ENCODE measurements at regions not wholly inside any gene's neighbourhood (a gene's known extent, or its start where the extent isn't known, plus 50 kb on each side); places are given as distances from the start of the nearest gene placed in this dataset.
A peak's percentile ranks its signal among the peaks of the same experiment; 100 is the strongest.
"Not testable (repeated sequence)": the region's sequence is repeated elsewhere in the genome, so short reads cannot be mapped to it uniquely, and the experiment has no call there.

DNA sequence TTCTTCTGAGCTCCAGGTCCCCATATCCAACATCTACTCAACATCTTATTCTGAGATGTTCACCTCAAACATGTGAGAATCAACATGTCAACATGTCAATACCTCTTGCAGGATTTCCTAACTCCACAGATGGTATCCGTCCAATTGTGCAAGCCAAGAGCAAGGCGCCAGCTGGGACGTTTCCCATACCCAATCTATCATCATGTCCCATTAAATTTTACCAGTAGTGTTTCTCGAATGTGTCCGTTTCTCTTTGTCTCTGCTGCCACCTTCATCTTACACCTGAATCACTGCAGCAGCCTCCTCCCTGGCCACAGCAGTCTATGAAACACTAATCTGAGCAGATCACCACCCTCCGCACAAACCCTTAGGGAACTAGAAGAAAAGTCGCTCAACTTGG is 78.0 kb upstream of the RPS6KA2 start:
- Histone ChIP-seq H3K36me3 (no peaks in the 10 kb centered on the region), H3K4me3 (no peak overlapping the region), H3K27ac (no peak overlapping the region), H3K9me3 (no peaks in the 10 kb centered on the region), H3K4me1 (no peaks in the 10 kb centered on the region), H3K27me3 (no peaks in the 10 kb centered on the region)
- peak in 1 of 8 donors; percentile 15 for ATAC-seq
- 66 to 73% methylated on average over 7 of the region's 7 CpGs for WGBS, 2 donors
- DNase-seq: no peak
- intact Hi-C loops (cut with DNase I): no loop called here
- TF ChIP-seq, protein P1, sequence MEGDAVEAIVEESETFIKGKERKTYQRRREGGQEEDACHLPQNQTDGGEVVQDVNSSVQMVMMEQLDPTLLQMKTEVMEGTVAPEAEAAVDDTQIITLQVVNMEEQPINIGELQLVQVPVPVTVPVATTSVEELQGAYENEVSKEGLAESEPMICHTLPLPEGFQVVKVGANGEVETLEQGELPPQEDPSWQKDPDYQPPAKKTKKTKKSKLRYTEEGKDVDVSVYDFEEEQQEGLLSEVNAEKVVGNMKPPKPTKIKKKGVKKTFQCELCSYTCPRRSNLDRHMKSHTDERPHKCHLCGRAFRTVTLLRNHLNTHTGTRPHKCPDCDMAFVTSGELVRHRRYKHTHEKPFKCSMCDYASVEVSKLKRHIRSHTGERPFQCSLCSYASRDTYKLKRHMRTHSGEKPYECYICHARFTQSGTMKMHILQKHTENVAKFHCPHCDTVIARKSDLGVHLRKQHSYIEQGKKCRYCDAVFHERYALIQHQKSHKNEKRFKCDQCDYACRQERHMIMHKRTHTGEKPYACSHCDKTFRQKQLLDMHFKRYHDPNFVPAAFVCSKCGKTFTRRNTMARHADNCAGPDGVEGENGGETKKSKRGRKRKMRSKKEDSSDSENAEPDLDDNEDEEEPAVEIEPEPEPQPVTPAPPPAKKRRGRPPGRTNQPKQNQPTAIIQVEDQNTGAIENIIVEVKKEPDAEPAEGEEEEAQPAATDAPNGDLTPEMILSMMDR (IDR thresholded peaks at IDR 0.05): peak in 1 of 9 donors; percentile 9

DNA sequence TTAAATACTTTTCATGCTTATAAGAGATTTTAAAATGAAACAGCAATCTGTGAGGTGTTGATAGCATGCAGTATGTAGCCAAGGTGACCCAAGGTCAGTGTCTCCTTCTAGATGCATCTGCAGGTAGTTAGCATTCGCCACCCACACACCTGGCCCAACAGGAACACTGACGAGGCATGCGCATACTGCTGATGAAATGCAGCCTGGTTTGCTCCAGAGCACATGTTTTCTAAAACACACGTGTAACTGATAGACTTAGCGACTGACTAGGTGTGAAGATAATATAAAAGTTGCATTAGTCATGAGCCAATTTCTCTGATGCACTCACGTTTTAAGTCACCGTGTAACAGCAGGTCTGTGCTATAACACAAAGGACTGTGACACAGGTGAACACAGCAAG is 77.1 kb upstream of the RPS6KA2 start:
- intact Hi-C loops (cut with DNase I): no loop called here
- Histone ChIP-seq H3K4me1 (no peaks in the 10 kb centered on the region), H3K36me3 (no peaks in the 10 kb centered on the region), H3K27ac (no peak overlapping the region), H3K27me3 (no peaks in the 10 kb centered on the region), H3K9me3 (no peaks in the 10 kb centered on the region), H3K4me3 (no peak overlapping the region)
- WGBS, 2 donors: 81 to 86% methylated on average over 7 of the region's 7 CpGs
- TF ChIP-seq, protein P1 (IDR thresholded peaks at IDR 0.05): no peak
- ATAC-seq (no peak), DNase-seq (no peak)

DNA sequence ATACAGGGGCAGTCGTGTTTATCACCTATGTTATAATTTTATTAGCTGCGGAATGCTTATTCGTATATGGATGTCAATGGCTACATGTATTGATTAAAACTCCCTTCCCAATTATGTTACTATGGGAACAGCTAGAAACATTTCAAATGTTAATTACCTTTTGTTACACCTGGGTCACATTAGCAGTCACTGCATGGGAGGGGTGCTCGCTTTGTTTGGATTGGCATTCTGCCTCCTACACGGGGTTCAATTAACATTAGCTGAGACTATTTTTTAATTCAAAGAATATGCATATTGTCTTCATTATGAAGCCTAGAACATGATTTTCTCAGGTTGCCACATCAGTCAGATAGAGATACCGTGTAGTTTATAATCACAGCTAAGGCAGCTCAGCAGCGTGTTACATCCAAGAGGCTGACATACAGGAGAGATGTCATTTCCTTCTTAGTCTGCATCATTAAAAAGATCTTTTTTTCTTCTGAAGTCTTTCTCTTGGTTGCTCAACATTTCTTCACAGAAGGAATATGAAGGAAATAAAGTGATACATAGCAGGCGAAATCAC is 76.2 kb upstream of the RPS6KA2 start:
- H3K36me3 ChIP-seq: no peaks in the 10 kb centered on the region
- intact Hi-C loops (cut with DNase I): no loop called here
- H3K27me3 ChIP-seq: no peaks in the 10 kb centered on the region
- 77 to 80% methylated on average over 8 of the region's 8 CpGs for WGBS, 2 donors
- H3K27ac ChIP-seq: no peak overlapping the region
- no peak overlapping the region for H3K4me3 ChIP-seq
- no peak for DNase-seq
- no peaks in the 10 kb centered on the region for H3K4me1 ChIP-seq
- ATAC-seq: no peak
- TF ChIP-seq, protein P1 (IDR thresholded peaks at IDR 0.05): no peak
- H3K9me3 ChIP-seq: no peaks in the 10 kb centered on the region

DNA sequence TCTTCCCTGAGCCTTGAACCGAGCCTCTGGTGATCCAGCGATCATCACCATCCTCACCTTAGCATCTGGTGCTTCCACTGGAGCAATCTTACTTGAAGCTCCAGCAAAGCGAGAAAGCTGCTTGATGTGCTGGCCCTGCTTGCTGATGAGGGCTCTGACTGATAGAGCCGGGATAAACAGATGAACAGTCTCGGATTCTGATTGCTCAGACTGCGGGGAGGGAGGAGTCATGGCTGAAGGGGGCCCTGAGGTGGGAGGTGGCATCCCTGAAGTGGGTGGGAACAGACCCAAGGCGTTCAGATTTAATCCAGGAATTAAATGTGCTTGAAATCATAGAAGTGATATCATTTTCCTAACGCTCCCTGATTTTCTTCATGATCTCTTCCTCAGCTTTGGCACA is 74.4 kb upstream of the RPS6KA2 start:
- H3K27me3 ChIP-seq; H3K27ac ChIP-seq; H3K4me3 ChIP-seq; ATAC-seq; intact Hi-C loops (cut with DNase I); H3K36me3 ChIP-seq; H3K9me3 ChIP-seq; DNase-seq; H3K4me1 ChIP-seq: not testable (repeated sequence)
- 81 to 84% methylated on average over 8 of the region's 8 CpGs for WGBS, 2 donors

DNA sequence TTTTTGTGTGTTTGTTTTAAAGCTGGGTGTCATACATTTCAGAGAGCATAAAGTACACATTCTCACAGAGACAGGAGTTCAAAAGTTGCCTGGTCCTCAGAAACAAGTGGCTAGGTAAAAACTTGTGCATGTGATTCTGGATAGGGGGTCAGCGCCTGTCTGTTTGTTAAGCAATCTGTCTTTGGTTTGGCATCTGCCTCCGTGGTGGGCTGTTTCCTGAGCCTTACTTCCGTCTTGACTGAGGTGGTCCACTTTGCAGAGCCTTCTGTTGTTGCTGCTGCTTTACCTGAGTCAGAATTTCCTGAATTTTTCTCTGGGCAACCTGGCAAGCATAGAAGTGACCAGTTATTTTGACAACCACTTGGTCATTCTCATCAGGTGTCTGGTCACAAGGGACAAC is 73.8 kb upstream of the RPS6KA2 start:
- ATAC-seq; intact Hi-C loops (cut with DNase I): not testable (repeated sequence)

More for the DNA sequence above, 73.8 kb upstream of the RPS6KA2 start:
- H3K27me3 ChIP-seq, H3K4me1 ChIP-seq, H3K36me3 ChIP-seq, H3K9me3 ChIP-seq, H3K4me3 ChIP-seq, H3K27ac ChIP-seq, DNase-seq: not testable (repeated sequence)
- WGBS, 2 donors: 72 to 75% methylated on average over 3 of the region's 3 CpGs

Data from heart right ventricle (tissue), 16 donors.